Muscle layer of colon (tissue), 2 donors: ENCODE measurements at regions not wholly inside any gene's neighbourhood (a gene's known extent, or its start where the extent isn't known, plus 50 kb on each side); places are given as distances from the start of the nearest gene placed in this dataset.
A peak's percentile ranks its signal among the peaks of the same experiment; 100 is the strongest.
"Not testable (repeated sequence)": the region's sequence is repeated elsewhere in the genome, so short reads cannot be mapped to it uniquely, and the experiment has no call there.

ENCODE experiments used
- H3K27ac ChIP-seq: one replicate; pipeline ENCODE4 v1.7.0; 2013; ENCODE audit warnings: low read depth, mild to moderate bottlenecking, low read length, moderate library complexity
- H3K27me3 ChIP-seq, 2 donors: one replicate each; pipeline ENCODE4 v1.7.0; 2013; ENCODE audit warnings: low read length in 2 of 2, mild to moderate bottlenecking in 2 of 2; ENCODE audit not compliant: insufficient read depth in 2 of 2, control insufficient read depth in 1 of 2
- H3K36me3 ChIP-seq: one replicate; pipeline ENCODE4 v1.7.0; 2013; ENCODE audit warnings: mild to moderate bottlenecking, low read length; ENCODE audit not compliant: insufficient read depth
- H3K4me1 ChIP-seq: one replicate; pipeline ENCODE4 v1.7.0; 2013; ENCODE audit warnings: mild to moderate bottlenecking, low read length; ENCODE audit not compliant: insufficient read depth
- H3K4me3 ChIP-seq, 2 donors: one replicate each; pipeline ENCODE4 v1.7.0; 2013; ENCODE audit warnings: low read length in 2 of 2, low read depth in 1 of 2, mild to moderate bottlenecking in 1 of 2, moderate library complexity in 1 of 2
- H3K9ac ChIP-seq: one replicate; pipeline ENCODE4 v1.7.0; 2013; ENCODE audit warnings: low read length
- H3K9me3 ChIP-seq: one replicate; pipeline ENCODE4 v1.7.0; 2013; ENCODE audit warnings: mild to moderate bottlenecking, low read length
- donor health status: abdominal sarcoma.
- donor health status: Adenocarcinoma of cecum.

- Histone ChIP-seq H3K27ac (no peak overlapping the region), H3K4me3 (no peak overlapping the region), H3K36me3 (no peaks in the 10 kb centered on the region), H3K4me1 (no peaks in the 10 kb centered on the region), H3K27me3 (no peaks in the 10 kb centered on the region), H3K9me3 (no peaks in the 10 kb centered on the region), H3K9ac (no peak overlapping the region)
Measured at GRCh38 chr14:26293909-26294308, 303.9 kb downstream of the NOVA1 start.

- H3K4me1 ChIP-seq, result peaks cover 24% of the 10 kb centered on the region
- no peaks in the 10 kb centered on the region for H3K27me3 ChIP-seq
- no peak overlapping the region for H3K27ac ChIP-seq
- H3K9me3 ChIP-seq, result no peaks in the 10 kb centered on the region
- H3K9ac ChIP-seq, result no peak overlapping the region
- no peaks in the 10 kb centered on the region for H3K36me3 ChIP-seq
- H3K4me3 ChIP-seq, result no peak overlapping the region
Measured at GRCh38 chr14:26289891-26290486, 307.8 kb downstream of the NOVA1 start.

- Histone ChIP-seq H3K27ac (no peak overlapping the region), H3K4me1 (peaks cover 38% of the 10 kb centered on the region), H3K27me3 (no peaks in the 10 kb centered on the region), H3K9ac (no peak overlapping the region), H3K9me3 (no peaks in the 10 kb centered on the region), H3K4me3 (peak overlapping the region in 1 of 2 donors; percentile 25), H3K36me3 (no peaks in the 10 kb centered on the region)
Measured at GRCh38 chr14:26286913-26287205, 311.0 kb downstream of the NOVA1 start.

GRCh38 chr14:26286081-26286912 is 311.5 kb downstream of the NOVA1 start:
- Histone ChIP-seq H3K27me3 (no peaks in the 10 kb centered on the region), H3K27ac (no peak overlapping the region), H3K4me3 (peak overlapping the region in 1 of 2 donors; percentile 25), H3K4me1 (peaks cover 44% of the 10 kb centered on the region), H3K9me3 (no peaks in the 10 kb centered on the region), H3K9ac (no peak overlapping the region), H3K36me3 (no peaks in the 10 kb centered on the region)

GRCh38 chr14:26282578-26282977 is 315.3 kb downstream of the NOVA1 start:
- Histone ChIP-seq H3K9ac (no peak overlapping the region), H3K27me3 (no peaks in the 10 kb centered on the region), H3K27ac (peak overlapping the region; percentile 12), H3K4me3 (no peak overlapping the region), H3K36me3 (no peaks in the 10 kb centered on the region), H3K4me1 (peaks cover 40% of the 10 kb centered on the region), H3K9me3 (no peaks in the 10 kb centered on the region)

- not testable (repeated sequence) for H3K9me3 ChIP-seq, H3K27ac ChIP-seq, H3K9ac ChIP-seq, H3K4me3 ChIP-seq, H3K27me3 ChIP-seq, H3K36me3 ChIP-seq
- H3K4me1 ChIP-seq, result peaks cover 35% of the 10 kb centered on the region
Measured at GRCh38 chr14:26282011-26282410, 315.8 kb downstream of the NOVA1 start.

- no peak overlapping the region for H3K9ac ChIP-seq
- H3K4me1 ChIP-seq, result peaks cover 29% of the 10 kb centered on the region
- no peak overlapping the region for H3K27ac ChIP-seq
- H3K27me3 ChIP-seq, result no peaks in the 10 kb centered on the region
- no peaks in the 10 kb centered on the region for H3K9me3 ChIP-seq
- no peaks in the 10 kb centered on the region for H3K36me3 ChIP-seq
- no peak overlapping the region for H3K4me3 ChIP-seq
Measured at GRCh38 chr14:26281280-26281998, 316.4 kb downstream of the NOVA1 start.

- H3K9me3 ChIP-seq, result no peaks in the 10 kb centered on the region
- no peaks in the 10 kb centered on the region for H3K36me3 ChIP-seq
- no peak overlapping the region for H3K27ac ChIP-seq
- H3K27me3 ChIP-seq, result no peaks in the 10 kb centered on the region
- H3K4me1 ChIP-seq, result peaks cover 6% of the 10 kb centered on the region
- no peak overlapping the region for H3K4me3 ChIP-seq
- H3K9ac ChIP-seq, result no peak overlapping the region
Measured at GRCh38 chr14:26276757-26277156, 321.1 kb downstream of the NOVA1 start.

- no peak overlapping the region for H3K27ac ChIP-seq
- H3K9me3 ChIP-seq, result no peaks in the 10 kb centered on the region
- H3K4me3 ChIP-seq, result no peak overlapping the region
- no peaks in the 10 kb centered on the region for H3K36me3 ChIP-seq
- no peaks in the 10 kb centered on the region for H3K4me1 ChIP-seq
- no peaks in the 10 kb centered on the region for H3K27me3 ChIP-seq
- H3K9ac ChIP-seq, result no peak overlapping the region
Measured at GRCh38 chr14:26265170-26265685, 332.6 kb downstream of the NOVA1 start.

- Histone ChIP-seq H3K27ac (no peak overlapping the region), H3K4me3 (no peak overlapping the region), H3K9ac (no peak overlapping the region), H3K9me3 (no peaks in the 10 kb centered on the region), H3K4me1 (no peaks in the 10 kb centered on the region), H3K27me3 (no peaks in the 10 kb centered on the region), H3K36me3 (no peaks in the 10 kb centered on the region)
Measured at GRCh38 chr14:26261368-26262122, 336.3 kb downstream of the NOVA1 start.

GRCh38 chr14:26255213-26255612 is 342.6 kb downstream of the NOVA1 start:
- Histone ChIP-seq H3K27me3 (no peaks in the 10 kb centered on the region), H3K4me1 (no peaks in the 10 kb centered on the region), H3K9me3 (no peaks in the 10 kb centered on the region), H3K4me3 (no peak overlapping the region), H3K27ac (no peak overlapping the region), H3K36me3 (no peaks in the 10 kb centered on the region), H3K9ac (no peak overlapping the region)
